Thymus (tissue), 11 donors: ENCODE measurements at regions not wholly inside any gene's neighbourhood (a gene's known extent, or its start where the extent isn't known, plus 50 kb on each side); places are given as distances from the start of the nearest gene placed in this dataset.

Experiments used
- DNase-seq, 9 donors: peaks; one replicate each; pipeline ENCODE4 v3.0.0-alpha.2; 2013; ENCODE audit warnings: low spot score in 9 of 9, low read depth in 6 of 9, missing footprints in 1 of 9
- H3K27ac ChIP-seq, 2 donors: one replicate each; pipeline ENCODE4 v1.5.1; 2013; ENCODE audit warnings: control low read depth in 1 of 2, low read depth in 1 of 2, low read length in 1 of 2, mild to moderate bottlenecking in 1 of 2, moderate library complexity in 1 of 2
- H3K27me3 ChIP-seq, 2 donors: one replicate each; pipeline ENCODE4 v1.5.1; 2013; ENCODE audit warnings: low read length in 1 of 2; ENCODE audit not compliant: control insufficient read depth in 2 of 2, insufficient read depth in 1 of 2
- H3K36me3 ChIP-seq, 2 donors: one replicate each; pipeline ENCODE4 v1.5.1; 2013; ENCODE audit warnings: low read length in 1 of 2, mild to moderate bottlenecking in 1 of 2, moderate library complexity in 1 of 2; ENCODE audit not compliant: control insufficient read depth in 2 of 2, insufficient read depth in 2 of 2
- H3K4me1 ChIP-seq, 2 donors: one replicate each; pipeline ENCODE4 v1.5.1; 2013; ENCODE audit warnings: low read length in 2 of 2; ENCODE audit not compliant: control insufficient read depth in 2 of 2, insufficient read depth in 2 of 2
- H3K4me3 ChIP-seq, 2 donors: one replicate each; pipeline ENCODE4 v1.5.1; 2013; ENCODE audit warnings: low read length in 2 of 2, control low read depth in 1 of 2, mild to moderate bottlenecking in 1 of 2
- H3K9me3 ChIP-seq, 2 donors: one replicate each; pipeline ENCODE4 v1.5.1; 2013; ENCODE audit warnings: low read length in 1 of 2, mild to moderate bottlenecking in 1 of 2; ENCODE audit not compliant: control insufficient read depth in 2 of 2, insufficient read depth in 1 of 2
- WGBS: extraction: QIAGEN DNeasy Blood & Tissue Kit; methylation state at CpG from one replicate; pipeline ENCODE4 v1.1.7; 2013; 5-methylcytosine and 5-hydroxymethylcytosine counted together
- donor health status: healthy.

GRCh38 chr11:29261831-29262230 is 755.0 kb downstream of the KCNA4 start:
- no peaks in the 10 kb centered on the region for H3K27me3 ChIP-seq
- no peak overlapping the region for H3K4me3 ChIP-seq
- H3K9me3 ChIP-seq = no peaks in the 10 kb centered on the region
- no peak for DNase-seq
- H3K4me1 ChIP-seq = no peaks in the 10 kb centered on the region
- H3K27ac ChIP-seq = no peak overlapping the region
- no peaks in the 10 kb centered on the region for H3K36me3 ChIP-seq

DNA sequence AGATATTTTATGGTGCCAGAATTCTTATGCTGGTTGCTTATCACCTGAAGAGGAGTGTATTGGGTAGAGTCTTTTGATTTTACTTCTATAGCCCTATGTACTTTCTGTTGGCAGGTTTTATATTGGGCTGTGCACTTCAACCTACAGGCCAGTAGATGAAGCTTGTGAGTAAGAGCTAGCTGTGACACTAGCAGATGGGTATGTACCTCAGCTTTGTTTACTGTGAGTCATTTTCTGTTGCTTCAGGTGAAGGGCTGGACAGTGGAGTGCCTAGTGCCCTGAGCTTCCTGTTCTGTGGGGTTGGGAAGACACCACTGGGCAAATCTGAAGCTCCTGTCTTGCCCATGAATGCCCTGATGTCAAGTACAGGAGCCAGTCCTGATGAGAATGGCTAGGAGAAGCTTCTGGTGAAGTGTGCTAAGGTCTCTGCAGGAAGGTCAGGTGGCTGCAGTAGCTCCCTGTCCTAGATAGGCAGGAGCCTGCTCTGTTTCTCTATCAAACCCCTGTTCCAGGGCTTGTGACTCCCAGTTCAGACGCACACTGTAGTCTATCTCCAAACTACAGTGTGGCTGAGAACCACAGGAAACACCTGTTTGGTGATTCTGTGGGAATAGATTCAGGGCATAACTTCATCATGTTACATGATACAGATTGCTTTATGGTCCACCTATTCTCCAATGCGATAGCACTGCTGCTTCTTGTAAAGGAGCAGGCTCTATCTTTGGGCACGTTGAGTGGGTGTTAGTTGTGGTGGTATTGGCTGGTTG is 755.7 kb downstream of the KCNA4 start:
- H3K27me3 ChIP-seq = no peaks in the 10 kb centered on the region
- no peak overlapping the region for H3K4me3 ChIP-seq
- no peaks in the 10 kb centered on the region for H3K4me1 ChIP-seq
- 84% methylated on average over 3 of the region's 3 CpGs for WGBS
- no peak for DNase-seq
- H3K27ac ChIP-seq = no peak overlapping the region
- no peaks in the 10 kb centered on the region for H3K36me3 ChIP-seq
- no peaks in the 10 kb centered on the region for H3K9me3 ChIP-seq

DNA sequence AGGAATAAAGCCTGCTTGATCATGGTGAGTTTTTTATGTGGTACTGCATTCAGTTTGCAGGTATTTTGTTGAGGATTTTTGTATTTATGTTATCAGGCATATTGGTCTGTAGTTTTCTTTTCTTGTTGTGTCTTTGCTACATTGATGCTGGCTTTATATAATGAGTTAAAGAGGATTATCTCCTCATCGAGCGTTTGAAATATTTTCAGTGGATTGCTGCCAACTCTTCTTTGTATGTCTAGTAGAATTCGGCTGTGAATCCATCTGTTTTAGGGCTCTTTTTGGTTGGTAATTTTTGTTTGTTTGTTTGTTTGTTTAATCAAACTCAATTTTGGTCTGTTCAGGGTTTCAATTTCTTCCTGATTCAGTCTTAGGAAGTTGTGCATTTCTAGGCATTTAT is 758.4 kb downstream of the KCNA4 start:
- WGBS = 76% methylated on average over 3 of the region's 3 CpGs
- Histone ChIP-seq H3K27me3 (no peaks in the 10 kb centered on the region), H3K9me3 (no peaks in the 10 kb centered on the region), H3K4me1 (no peaks in the 10 kb centered on the region), H3K27ac (no peak overlapping the region), H3K36me3 (no peaks in the 10 kb centered on the region), H3K4me3 (no peak overlapping the region)
- DNase-seq = no peak

GRCh38 chr11:29256580-29256979 is 760.2 kb downstream of the KCNA4 start:
- Histone ChIP-seq H3K4me3 (no peak overlapping the region), H3K27me3 (no peaks in the 10 kb centered on the region), H3K9me3 (no peaks in the 10 kb centered on the region), H3K4me1 (no peaks in the 10 kb centered on the region), H3K27ac (no peak overlapping the region), H3K36me3 (no peaks in the 10 kb centered on the region)
- no peak for DNase-seq
- WGBS = 0% methylated on average over 1 of the region's 1 CpG

GRCh38 chr11:29255401-29255800 is 761.4 kb downstream of the KCNA4 start:
- 92% methylated on average over 2 of the region's 2 CpGs for WGBS
- H3K4me1 ChIP-seq = no peaks in the 10 kb centered on the region
- H3K9me3 ChIP-seq = no peaks in the 10 kb centered on the region

GRCh38 chr11:29251738-29252137 is 765.1 kb downstream of the KCNA4 start:
- H3K4me3 ChIP-seq = no peak overlapping the region
- no peak overlapping the region for H3K27ac ChIP-seq
- DNase-seq = no peak
- no peaks in the 10 kb centered on the region for H3K27me3 ChIP-seq
- no peaks in the 10 kb centered on the region for H3K9me3 ChIP-seq
- no peaks in the 10 kb centered on the region for H3K36me3 ChIP-seq
- WGBS = 80% methylated on average over 4 of the region's 4 CpGs
- H3K4me1 ChIP-seq = no peaks in the 10 kb centered on the region

More at GRCh38 chr11:29255401-29255800, 761.4 kb downstream of the KCNA4 start:
- H3K27ac ChIP-seq = no peak overlapping the region
- H3K4me3 ChIP-seq = no peak overlapping the region
- no peak for DNase-seq
- H3K27me3 ChIP-seq = no peaks in the 10 kb centered on the region
- H3K36me3 ChIP-seq = no peaks in the 10 kb centered on the region

GRCh38 chr11:29249713-29250112 is 767.1 kb downstream of the KCNA4 start:
- Histone ChIP-seq H3K9me3 (no peaks in the 10 kb centered on the region), H3K4me3 (no peak overlapping the region), H3K4me1 (no peaks in the 10 kb centered on the region), H3K36me3 (no peaks in the 10 kb centered on the region), H3K27ac (no peak overlapping the region), H3K27me3 (no peaks in the 10 kb centered on the region)
- WGBS = 92% methylated on average over 2 of the region's 2 CpGs
- no peak for DNase-seq

DNA sequence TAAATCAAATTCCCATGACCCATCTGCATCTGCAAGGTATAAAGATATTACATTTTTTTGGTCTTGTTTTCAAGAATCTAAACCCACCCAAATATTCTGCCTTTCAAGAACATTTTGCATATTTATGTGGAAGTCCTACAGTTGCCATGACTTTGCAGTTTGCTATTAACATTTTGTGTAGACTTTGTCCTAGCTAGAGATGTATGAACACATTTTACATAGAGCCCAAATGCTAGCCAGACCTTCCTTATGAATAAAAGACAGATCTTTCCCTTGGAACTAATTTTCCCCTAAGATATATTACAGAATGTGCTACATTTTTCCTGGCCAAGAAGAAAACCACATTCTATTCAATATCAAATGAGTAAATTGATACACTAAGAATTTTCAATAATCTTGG is 772.5 kb downstream of the KCNA4 start:
- Histone ChIP-seq H3K4me1 (no peaks in the 10 kb centered on the region), H3K36me3 (no peaks in the 10 kb centered on the region), H3K9me3 (no peaks in the 10 kb centered on the region), H3K27ac (no peak overlapping the region), H3K27me3 (no peaks in the 10 kb centered on the region), H3K4me3 (no peak overlapping the region)
- DNase-seq = no peak

- Histone ChIP-seq H3K4me1 (no peaks in the 10 kb centered on the region), H3K36me3 (no peaks in the 10 kb centered on the region), H3K27ac (no peak overlapping the region), H3K9me3 (no peaks in the 10 kb centered on the region), H3K4me3 (no peak overlapping the region), H3K27me3 (no peaks in the 10 kb centered on the region)
- 94% methylated on average over 3 of the region's 3 CpGs for WGBS
- no peak for DNase-seq
Observed at GRCh38 chr11:29243616-29244015, 773.2 kb downstream of the KCNA4 start.
